HUDEP-2 (cell line): ENCODE measurements at regions not wholly inside any gene's neighbourhood (a gene's known extent, or its start where the extent isn't known, plus 50 kb on each side); places are given as distances from the start of the nearest gene placed in this dataset.
A peak's percentile ranks its signal among the peaks of the same experiment; 100 is the strongest.

Experiments
- DNase-seq, 76 experiments: peaks; one replicate each; lab custom pipeline; 2025; ENCODE audit not compliant: unreplicated experiment in 76 of 76; lab: John Stamatoyannopoulos, UW

GRCh38 chr16:85350973-85351372 lies 238.7 kb upstream of the CIBAR2 start:
- DNase-seq: peak in 60 of 76 experiments; percentile 9 to 67 (median 39)

GRCh38 chr16:85353013-85353412 lies 240.7 kb upstream of the CIBAR2 start:
- no peak for DNase-seq

- no peak for DNase-seq
Measured at GRCh38 chr16:85353839-85354685, 241.8 kb upstream of the CIBAR2 start.

GRCh38 chr16:85354686-85355514 lies 242.6 kb upstream of the CIBAR2 start:
- peak in 39 of 76 experiments; percentile 8 to 70 (median 35) for DNase-seq

GRCh38 chr16:85355515-85355837 lies 243.2 kb upstream of the CIBAR2 start:
- DNase-seq: no peak

GRCh38 chr16:85356157-85356556 lies 243.9 kb upstream of the CIBAR2 start:
- DNase-seq: no peak

GRCh38 chr16:85357323-85357722 lies 245.1 kb upstream of the CIBAR2 start:
- no peak for DNase-seq

GRCh38 chr16:85357924-85358505 lies 245.7 kb upstream of the CIBAR2 start:
- DNase-seq: no peak

- DNase-seq: no peak
Measured at GRCh38 chr16:85358704-85359146, 246.5 kb upstream of the CIBAR2 start.

- peak in 67 of 76 experiments; percentile 10 to 77 (median 48) for DNase-seq
Measured at GRCh38 chr16:85359147-85359822, 247.0 kb upstream of the CIBAR2 start.

GRCh38 chr16:85360323-85361277 lies 248.3 kb upstream of the CIBAR2 start:
- no peak for DNase-seq

GRCh38 chr16:85361441-85362118 lies 249.3 kb upstream of the CIBAR2 start:
- peak in 9 of 76 experiments; percentile 8 to 31 (median 18) for DNase-seq

GRCh38 chr16:85362443-85362842 lies 250.2 kb upstream of the CIBAR2 start:
- DNase-seq: no peak

GRCh38 chr16:85363427-85363826 lies 249.7 kb upstream of the GSE1 start:
- no peak for DNase-seq

GRCh38 chr16:85363881-85364280 lies 249.2 kb upstream of the GSE1 start:
- no peak for DNase-seq

GRCh38 chr16:85364323-85365040 lies 248.6 kb upstream of the GSE1 start:
- no peak for DNase-seq

- no peak for DNase-seq
Measured at GRCh38 chr16:85365120-85365519, 248.0 kb upstream of the GSE1 start.

GRCh38 chr16:85366031-85366763 lies 246.9 kb upstream of the GSE1 start:
- no peak for DNase-seq
